A673 (cell line): ENCODE measurements at regions not wholly inside any gene's neighbourhood (a gene's known extent, or its start where the extent isn't known, plus 50 kb on each side); places are given as distances from the start of the nearest gene placed in this dataset.

ENCODE experiments used
- CTCF ChIP-seq: fragments of 300-800, 200-600 bp; sonication (generic); conservative IDR thresholded peaks from 2 replicates; pipeline ENCODE4 v1.5.1; 2017; ENCODE audit warnings: low read depth, mild to moderate bottlenecking, antibody characterized with exemption, low read length, moderate library complexity, mixed read lengths
- EZH2 ChIP-seq: fragments of 200-600 bp; sonication (generic); IDR thresholded peaks from 2 replicates; pipeline ENCODE4 v1.6.1; 2017; ENCODE audit warnings: borderline replicate concordance, low read depth, mild to moderate bottlenecking, mixed read lengths, antibody characterized with exemption, low read length; ENCODE audit not compliant: poor library complexity, severe bottlenecking

- TF ChIP-seq CTCF (no peak), EZH2 (no peak)
Measured at GRCh38 chr1:30286988-30287839, 436.2 kb downstream of the MATN1 start.
